ENCODE measurements at regions not wholly inside any gene's neighbourhood (a gene's known extent, or its start where the extent isn't known, plus 50 kb on each side); places are given as distances from the start of the nearest gene placed in this dataset.

- no peak for TF ChIP-seq CTCF (IDR thresholded peaks at IDR 0.05)
- TF ChIP-seq POLR2A (IDR thresholded peaks at IDR 0.05): no peak
Measured at GRCh38 chr13:71261256-71261655, 605.7 kb downstream of the DACH1 start.
